22Rv1 (cell line): ENCODE measurements at regions not wholly inside any gene's neighbourhood (a gene's known extent, or its start where the extent isn't known, plus 50 kb on each side); places are given as distances from the start of the nearest gene placed in this dataset.

Experiments
- H3K27ac ChIP-seq: fragments of 450-650 bp; 2 replicates; pipeline ENCODE4 v1.5.1; 2017
- CTCF ChIP-seq: fragments of 450-650 bp; IDR thresholded peaks from 2 replicates; pipeline ENCODE4 v1.5.1; 2017; ENCODE audit warnings: mild to moderate bottlenecking
- ZFX ChIP-seq: fragments of 450-650 bp; IDR thresholded peaks from 2 replicates; pipeline ENCODE4 v1.6.1; 2017; ENCODE audit warnings: antibody characterized with exemption, borderline replicate concordance

DNA sequence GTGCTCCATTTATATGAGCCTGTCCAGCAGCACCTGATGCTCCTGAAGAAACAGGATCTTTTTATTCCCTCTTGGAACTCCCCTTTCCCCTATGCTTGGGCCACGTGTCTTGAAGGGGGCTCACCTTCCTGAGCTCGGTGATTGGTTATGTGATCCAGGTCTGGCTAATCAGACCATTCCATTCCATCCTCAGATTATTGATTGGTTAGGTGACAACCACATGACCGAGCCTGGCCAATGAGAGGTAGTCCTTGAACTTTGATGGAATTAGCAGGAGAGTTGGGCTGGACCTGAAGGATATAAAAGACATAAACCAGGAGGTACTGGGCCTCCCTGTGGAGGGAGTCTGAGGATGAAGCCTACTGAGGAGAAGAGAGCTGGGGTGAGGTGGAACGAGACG, 216.6 kb upstream of the LHX5 start:
- H3K27ac ChIP-seq = no peak overlapping the region
- TF ChIP-seq CTCF (no peak), ZFX (no peak)

DNA sequence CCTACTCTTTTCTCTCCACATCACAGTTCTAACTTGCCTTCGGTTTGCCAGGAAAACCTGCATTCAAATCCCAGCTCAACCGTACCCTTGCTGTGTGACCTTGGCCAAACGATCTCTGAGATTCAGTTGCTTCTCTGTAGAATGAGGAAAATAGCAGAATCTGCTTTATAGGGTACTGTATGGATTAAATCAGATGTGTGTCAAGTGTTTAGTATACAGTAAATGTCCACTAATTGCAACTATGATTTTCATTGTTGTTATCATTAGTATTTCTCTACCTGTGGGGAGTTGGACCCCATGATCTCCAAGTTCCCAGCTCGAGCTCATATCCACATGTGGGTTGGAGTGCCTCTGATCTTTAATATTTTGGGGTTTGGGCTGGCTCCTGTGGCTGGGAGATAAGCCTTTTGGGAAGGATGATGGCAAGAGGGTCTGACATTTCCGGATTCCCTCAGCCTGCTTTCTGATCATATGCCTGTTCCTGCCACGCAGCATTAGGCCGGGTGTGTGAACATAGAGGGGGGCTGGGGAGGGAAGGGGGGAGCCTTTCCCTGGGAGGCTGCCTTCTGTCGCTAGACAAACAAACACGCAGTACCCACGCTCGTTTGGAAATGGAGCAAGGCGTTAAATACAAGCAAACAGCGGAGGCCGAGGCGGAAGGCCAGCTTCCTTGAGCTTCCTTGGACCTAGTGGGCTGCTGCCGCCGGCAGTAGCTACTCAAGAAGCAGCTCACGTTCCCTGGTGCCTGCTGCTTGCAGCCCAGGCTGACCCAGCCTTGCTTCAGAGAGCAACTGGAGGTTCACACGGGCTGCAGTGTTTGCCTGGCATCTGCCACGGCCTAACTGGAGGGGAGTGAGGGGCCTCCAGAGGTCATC, 213.5 kb upstream of the LHX5 start:
- TF ChIP-seq ZFX = no peak
- TF ChIP-seq CTCF = no peak
- no peak overlapping the region for H3K27ac ChIP-seq

DNA sequence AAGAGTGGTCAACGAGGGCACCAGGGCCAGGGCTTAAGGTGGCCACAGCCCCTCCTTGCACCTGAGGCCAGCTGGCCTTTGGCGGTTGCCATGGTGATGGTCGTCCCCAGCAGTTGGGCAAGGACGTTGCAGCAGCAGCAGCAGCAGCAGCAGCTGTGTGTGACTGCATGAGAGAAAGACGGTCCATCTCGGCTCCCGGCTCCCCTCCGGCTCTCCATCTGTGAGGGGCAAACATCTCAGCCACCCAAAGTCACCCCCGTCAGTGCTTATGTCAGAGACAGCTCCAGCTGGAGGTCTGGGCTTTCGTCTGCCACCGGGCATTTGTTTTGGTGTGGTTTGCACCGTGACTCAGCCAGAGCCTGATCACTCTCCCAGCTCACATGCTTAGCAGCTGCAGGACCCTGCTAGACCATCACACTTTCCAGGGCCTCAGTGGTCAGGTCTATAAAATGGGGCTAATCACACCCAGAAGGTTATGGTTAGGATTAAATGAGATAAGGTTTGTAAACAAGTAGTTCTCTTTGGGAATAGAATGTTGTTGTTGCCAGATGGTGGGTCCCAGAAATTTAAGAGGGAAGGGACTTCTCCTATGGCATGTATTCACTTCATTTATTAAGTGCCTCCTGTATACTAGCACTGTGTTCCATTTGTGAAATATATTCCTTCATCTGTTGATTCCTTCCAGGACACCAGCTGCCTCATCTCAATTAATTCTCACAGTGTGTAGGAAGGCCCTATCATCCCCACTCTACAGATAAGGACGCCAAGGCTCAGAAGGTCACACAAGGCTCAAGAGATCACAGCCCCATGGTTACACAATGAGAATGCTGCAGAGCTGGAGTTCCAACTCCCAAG, 212.6 kb upstream of the LHX5 start:
- no peak for TF ChIP-seq CTCF
- TF ChIP-seq ZFX = no peak
- no peak overlapping the region for H3K27ac ChIP-seq

GRCh38 chr12:113683574-113683973, 211.9 kb upstream of the LHX5 start:
- H3K27ac ChIP-seq = no peak overlapping the region
- TF ChIP-seq ZFX (no peak), CTCF (no peak)

GRCh38 chr12:113680868-113681267, 209.2 kb upstream of the LHX5 start:
- no peak overlapping the region for H3K27ac ChIP-seq
- TF ChIP-seq CTCF (no peak), ZFX (no peak)

- H3K27ac ChIP-seq = no peak overlapping the region
- TF ChIP-seq CTCF (no peak), ZFX (no peak)
Observed at GRCh38 chr12:113678223-113679119, 206.8 kb upstream of the LHX5 start.
